Osteoblast (primary cell): ENCODE measurements at regions not wholly inside any gene's neighbourhood (a gene's known extent, or its start where the extent isn't known, plus 50 kb on each side); places are given as distances from the start of the nearest gene placed in this dataset.
"Not testable (repeated sequence)": the region's sequence is repeated elsewhere in the genome, so short reads cannot be mapped to it uniquely, and the experiment has no call there.

ENCODE experiments used
- DNase-seq: peaks from one replicate; pipeline ENCODE4 v3.0.0; 2011; ENCODE audit warnings: low spot score, mixed read lengths; ENCODE audit not compliant: insufficient read length; ENCODE audit errors: missing footprints
- H2AFZ ChIP-seq: 2 replicates; pipeline ENCODE4 v1.6.0; 2011; ENCODE audit warnings: mild to moderate bottlenecking, low read length
- H3K27ac ChIP-seq: 2 replicates; pipeline ENCODE4 v1.5.1; 2011; ENCODE audit warnings: mild to moderate bottlenecking, low read depth, low read length, moderate library complexity
- H3K27me3 ChIP-seq: 2 replicates; pipeline ENCODE4 v1.6.0; 2012; ENCODE audit warnings: mild to moderate bottlenecking, control low read depth, inconsistent platforms, low read length, moderate library complexity; ENCODE audit not compliant: insufficient read depth
- H3K36me3 ChIP-seq: 2 replicates; pipeline ENCODE4 v1.5.1; 2011; ENCODE audit warnings: mild to moderate bottlenecking, low read length, control low read depth, moderate library complexity; ENCODE audit not compliant: insufficient read depth
- H3K4me1 ChIP-seq: 2 replicates; pipeline ENCODE4 v1.5.1; 2011; ENCODE audit warnings: mild to moderate bottlenecking, low read length, control low read depth, moderate library complexity; ENCODE audit not compliant: insufficient read depth
- H3K4me2 ChIP-seq: 2 replicates; pipeline ENCODE4 v1.6.0; 2011; ENCODE audit warnings: mild to moderate bottlenecking, low read length; ENCODE audit not compliant: insufficient read depth
- H3K4me3 ChIP-seq: fragments of 200-600 bp; sonication (generic); 3 replicates; pipeline ENCODE4 v1.5.1; 2012; ENCODE audit warnings: mild to moderate bottlenecking, low read length, inconsistent platforms; ENCODE audit not compliant: insufficient read depth
- H3K79me2 ChIP-seq: 2 replicates; pipeline ENCODE4 v1.6.0; 2012; ENCODE audit warnings: mild to moderate bottlenecking, low read length, control low read depth, inconsistent platforms; ENCODE audit not compliant: insufficient read depth
- H3K9me3 ChIP-seq: 2 replicates; pipeline ENCODE4 v1.5.1; 2011; ENCODE audit warnings: low read depth, low read length, control low read depth
- H4K20me1 ChIP-seq: 2 replicates; pipeline ENCODE4 v1.6.0; 2012; ENCODE audit warnings: mild to moderate bottlenecking, low read length, control low read depth; ENCODE audit not compliant: insufficient read depth
- TF ChIP-seq, protein P1 (sequence below): IDR thresholded peaks from 2 replicates; pipeline ENCODE4 v1.5.1; 2011; ENCODE audit warnings: mild to moderate bottlenecking, low read depth, low read length, moderate library complexity; ENCODE audit errors: extremely low read depth

GRCh38 chr2:226286916-226287315, 512.7 kb downstream of the IRS1 start:
- H3K4me1 ChIP-seq, result no peaks in the 10 kb centered on the region
- H3K79me2 ChIP-seq, result no peaks in the 10 kb centered on the region
- H3K4me3 ChIP-seq, result no peak overlapping the region
- TF ChIP-seq, protein P1, sequence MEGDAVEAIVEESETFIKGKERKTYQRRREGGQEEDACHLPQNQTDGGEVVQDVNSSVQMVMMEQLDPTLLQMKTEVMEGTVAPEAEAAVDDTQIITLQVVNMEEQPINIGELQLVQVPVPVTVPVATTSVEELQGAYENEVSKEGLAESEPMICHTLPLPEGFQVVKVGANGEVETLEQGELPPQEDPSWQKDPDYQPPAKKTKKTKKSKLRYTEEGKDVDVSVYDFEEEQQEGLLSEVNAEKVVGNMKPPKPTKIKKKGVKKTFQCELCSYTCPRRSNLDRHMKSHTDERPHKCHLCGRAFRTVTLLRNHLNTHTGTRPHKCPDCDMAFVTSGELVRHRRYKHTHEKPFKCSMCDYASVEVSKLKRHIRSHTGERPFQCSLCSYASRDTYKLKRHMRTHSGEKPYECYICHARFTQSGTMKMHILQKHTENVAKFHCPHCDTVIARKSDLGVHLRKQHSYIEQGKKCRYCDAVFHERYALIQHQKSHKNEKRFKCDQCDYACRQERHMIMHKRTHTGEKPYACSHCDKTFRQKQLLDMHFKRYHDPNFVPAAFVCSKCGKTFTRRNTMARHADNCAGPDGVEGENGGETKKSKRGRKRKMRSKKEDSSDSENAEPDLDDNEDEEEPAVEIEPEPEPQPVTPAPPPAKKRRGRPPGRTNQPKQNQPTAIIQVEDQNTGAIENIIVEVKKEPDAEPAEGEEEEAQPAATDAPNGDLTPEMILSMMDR, result no peak
- H3K27ac ChIP-seq, result no peak overlapping the region
- no peaks in the 10 kb centered on the region for H4K20me1 ChIP-seq
- H3K27me3 ChIP-seq, result no peaks in the 10 kb centered on the region
- no peak for DNase-seq
- H3K36me3 ChIP-seq, result no peaks in the 10 kb centered on the region
- no peaks in the 10 kb centered on the region for H3K9me3 ChIP-seq
- no peak overlapping the region for H2AFZ ChIP-seq
- no peak overlapping the region for H3K4me2 ChIP-seq

DNA sequence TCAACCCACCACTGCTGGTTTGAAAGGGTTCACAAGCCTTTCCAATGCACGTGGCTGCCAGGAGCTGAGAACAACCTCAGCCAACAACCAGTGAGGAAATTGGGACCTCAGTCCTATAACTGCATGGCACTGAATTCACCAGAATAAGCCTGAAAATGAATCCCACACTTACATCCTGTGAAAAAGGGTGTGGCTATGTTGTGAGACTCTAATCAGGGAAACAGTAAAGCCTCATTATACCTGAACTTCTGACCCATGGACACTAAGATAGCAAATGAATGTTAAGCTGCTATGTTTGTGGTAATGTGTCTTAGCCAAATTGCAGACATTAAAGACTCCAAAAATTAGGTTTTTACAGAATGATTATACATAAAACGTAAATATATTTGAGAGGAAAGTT, 515.8 kb downstream of the IRS1 start:
- Histone ChIP-seq H3K9me3 (no peaks in the 10 kb centered on the region), H3K36me3 (no peaks in the 10 kb centered on the region), H3K27me3 (no peaks in the 10 kb centered on the region), H3K4me3 (no peak overlapping the region), H2AFZ (no peak overlapping the region), H3K27ac (no peak overlapping the region), H3K79me2 (no peaks in the 10 kb centered on the region), H3K4me2 (no peak overlapping the region), H3K4me1 (no peaks in the 10 kb centered on the region), H4K20me1 (no peaks in the 10 kb centered on the region)
- DNase-seq, result no peak
- TF ChIP-seq, protein P1, result no peak

GRCh38 chr2:226282151-226282550, 517.5 kb downstream of the IRS1 start:
- no peaks in the 10 kb centered on the region for H3K9me3 ChIP-seq
- no peaks in the 10 kb centered on the region for H3K4me1 ChIP-seq
- H3K27me3 ChIP-seq, result no peaks in the 10 kb centered on the region
- no peaks in the 10 kb centered on the region for H4K20me1 ChIP-seq
- H3K27ac ChIP-seq, result no peak overlapping the region
- H3K4me2 ChIP-seq, result no peak overlapping the region
- DNase-seq, result no peak
- no peaks in the 10 kb centered on the region for H3K36me3 ChIP-seq
- no peaks in the 10 kb centered on the region for H3K79me2 ChIP-seq
- TF ChIP-seq, protein P1, result no peak
- H2AFZ ChIP-seq, result no peak overlapping the region
- no peak overlapping the region for H3K4me3 ChIP-seq

DNA sequence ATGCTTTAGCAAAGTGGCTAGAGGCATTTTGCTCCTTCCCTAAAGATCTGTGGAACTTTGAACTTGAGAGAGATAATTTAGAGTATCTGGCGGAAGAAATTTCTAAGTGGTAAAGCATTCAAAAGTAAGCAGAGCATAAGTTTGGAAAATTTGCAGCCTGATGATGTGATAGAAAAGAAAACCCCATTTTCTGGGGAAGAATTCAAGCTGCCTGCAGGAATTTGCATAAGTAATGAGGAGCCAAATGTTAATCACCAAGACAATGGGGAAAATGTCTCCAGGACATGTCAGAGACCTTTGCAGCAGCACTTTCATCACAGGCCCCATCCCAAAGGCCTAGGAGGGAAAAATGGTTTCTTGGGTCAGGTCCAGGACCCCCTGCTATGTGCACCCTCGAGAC, 519.5 kb downstream of the IRS1 start:
- H3K4me1 ChIP-seq, DNase-seq, H4K20me1 ChIP-seq: not testable (repeated sequence)

More for the DNA sequence above, 519.5 kb downstream of the IRS1 start:
- H3K27ac ChIP-seq, H3K27me3 ChIP-seq, H3K36me3 ChIP-seq, H3K9me3 ChIP-seq, H2AFZ ChIP-seq, H3K4me2 ChIP-seq, H3K79me2 ChIP-seq, H3K4me3 ChIP-seq: not testable (repeated sequence)
